Hindlimb muscle (tissue), 1 donor: ENCODE measurements at regions not wholly inside any gene's neighbourhood (a gene's known extent, or its start where the extent isn't known, plus 50 kb on each side); places are given as distances from the start of the nearest gene placed in this dataset.
"Not testable (repeated sequence)": the region's sequence is repeated elsewhere in the genome, so short reads cannot be mapped to it uniquely, and the experiment has no call there.

ENCODE experiments used
- DNase-seq: peaks from one replicate; pipeline ENCODE4 v3.0.0-alpha.2; 2013

GRCh38 chr6:150684161-150684560 is 84.5 kb downstream of the PLEKHG1 start:
- DNase-seq = no peak

- DNase-seq = no peak
These were observed 85.2 kb downstream of the PLEKHG1 start for GRCh38 chr6:150684714-150685459.

GRCh38 chr6:150685860-150686259 is 86.2 kb downstream of the PLEKHG1 start:
- no peak for DNase-seq

- no peak for DNase-seq
These were observed 86.9 kb downstream of the PLEKHG1 start for GRCh38 chr6:150686566-150686965.

GRCh38 chr6:150687508-150687907 is 87.8 kb downstream of the PLEKHG1 start:
- DNase-seq = peak; percentile 49

- no peak for DNase-seq
These were observed 90.4 kb downstream of the PLEKHG1 start for GRCh38 chr6:150689900-150690590.

- DNase-seq = no peak
These were observed 91.0 kb downstream of the PLEKHG1 start for GRCh38 chr6:150690681-150691080.

GRCh38 chr6:150691463-150691862 is 91.8 kb downstream of the PLEKHG1 start:
- no peak for DNase-seq

- no peak for DNase-seq
These were observed 92.9 kb downstream of the PLEKHG1 start for GRCh38 chr6:150692604-150693003.

- no peak for DNase-seq
These were observed 95.2 kb downstream of the PLEKHG1 start for GRCh38 chr6:150694889-150695288.

- DNase-seq = no peak
These were observed 96.0 kb downstream of the PLEKHG1 start for GRCh38 chr6:150695652-150696051.

GRCh38 chr6:150696190-150696589 is 96.5 kb downstream of the PLEKHG1 start:
- no peak for DNase-seq

GRCh38 chr6:150696918-150697317 is 97.2 kb downstream of the PLEKHG1 start:
- DNase-seq = not testable (repeated sequence)

- peak; percentile 70 for DNase-seq
These were observed 97.8 kb downstream of the PLEKHG1 start for GRCh38 chr6:150697515-150697914.

- DNase-seq = no peak
These were observed 98.7 kb downstream of the PLEKHG1 start for GRCh38 chr6:150698391-150698790.

- no peak for DNase-seq
These were observed 103.0 kb downstream of the PLEKHG1 start for GRCh38 chr6:150702675-150703074.

- no peak for DNase-seq
These were observed 104.9 kb downstream of the PLEKHG1 start for GRCh38 chr6:150704447-150705192.

- DNase-seq = no peak
These were observed 105.7 kb downstream of the PLEKHG1 start for GRCh38 chr6:150705392-150705791.

GRCh38 chr6:150710236-150710635 is 110.6 kb downstream of the PLEKHG1 start:
- DNase-seq = no peak

GRCh38 chr6:150711061-150711460 is 111.4 kb downstream of the PLEKHG1 start:
- no peak for DNase-seq

GRCh38 chr6:150711584-150712504 is 112.2 kb downstream of the PLEKHG1 start:
- DNase-seq = no peak
